ENCODE measurements at regions not wholly inside any gene's neighbourhood (a gene's known extent, or its start where the extent isn't known, plus 50 kb on each side); places are given as distances from the start of the nearest gene placed in this dataset.

GRCh38 chr7:36802459-36803135 lies 78.3 kb upstream of the AOAH start:
- no peak for DNase-seq

GRCh38 chr7:36796850-36797536 lies 72.7 kb upstream of the AOAH start:
- DNase-seq: no peak

GRCh38 chr7:36795451-36796021 lies 71.2 kb upstream of the AOAH start:
- DNase-seq: no peak

GRCh38 chr7:36794689-36795088 lies 70.4 kb upstream of the AOAH start:
- no peak for DNase-seq

GRCh38 chr7:36792421-36792820 lies 68.1 kb upstream of the AOAH start:
- no peak for DNase-seq

- DNase-seq: no peak
Observed at GRCh38 chr7:36790311-36790787, 66.1 kb upstream of the AOAH start.

- DNase-seq: no peak
Observed at GRCh38 chr7:36788825-36789470, 64.7 kb upstream of the AOAH start.

- no peak for DNase-seq
Observed at GRCh38 chr7:36787933-36788378, 63.7 kb upstream of the AOAH start.

- peak; percentile 89 for DNase-seq
Observed at GRCh38 chr7:36784991-36785940, 61.0 kb upstream of the AOAH start.

- peak; percentile 61 for DNase-seq
Observed at GRCh38 chr7:36781011-36781738, 56.9 kb upstream of the AOAH start.

- no peak for DNase-seq
Observed at GRCh38 chr7:36777855-36778254, 53.6 kb upstream of the AOAH start.

GRCh38 chr7:36777062-36777461 lies 52.8 kb upstream of the AOAH start:
- peak; percentile 65 for DNase-seq

- peak; percentile 33 for DNase-seq
Observed at GRCh38 chr7:36775676-36776075, 51.4 kb upstream of the AOAH start.

GRCh38 chr7:36775061-36775620 lies 50.8 kb upstream of the AOAH start:
- DNase-seq: peak; percentile 24

Data from CD4-positive, alpha-beta T cell treated with Interleukin-15 for 1 hour (primary cell).